NCI-H510A treated with DMSO at 0.1 percent for 48 hours (cell line): ENCODE measurements at regions not wholly inside any gene's neighbourhood (a gene's known extent, or its start where the extent isn't known, plus 50 kb on each side); places are given as distances from the start of the nearest gene placed in this dataset.

Experiments
- DNase-seq: peaks from one replicate; lab custom pipeline; 2025; lab: John Stamatoyannopoulos, UW

DNA sequence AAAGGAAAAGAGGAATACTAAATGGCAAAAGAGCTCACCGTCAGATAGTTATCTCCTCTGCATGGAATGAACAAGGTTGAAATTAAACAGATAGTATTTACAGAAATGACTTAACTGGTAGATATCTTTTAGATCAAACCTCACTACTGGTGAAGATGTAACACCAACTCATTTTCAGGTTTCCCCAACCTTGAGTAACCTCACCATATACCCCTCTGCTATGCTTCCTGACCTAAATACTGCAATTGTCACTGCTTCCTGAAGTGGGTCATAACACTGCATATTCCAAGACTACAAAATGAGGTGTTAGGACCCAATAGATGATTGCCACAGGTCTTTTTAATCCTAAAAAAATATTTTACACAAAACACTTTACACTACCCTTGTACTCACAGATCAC, 76.3 kb upstream of the PLEKHA5 start:
- no peak for DNase-seq

DNA sequence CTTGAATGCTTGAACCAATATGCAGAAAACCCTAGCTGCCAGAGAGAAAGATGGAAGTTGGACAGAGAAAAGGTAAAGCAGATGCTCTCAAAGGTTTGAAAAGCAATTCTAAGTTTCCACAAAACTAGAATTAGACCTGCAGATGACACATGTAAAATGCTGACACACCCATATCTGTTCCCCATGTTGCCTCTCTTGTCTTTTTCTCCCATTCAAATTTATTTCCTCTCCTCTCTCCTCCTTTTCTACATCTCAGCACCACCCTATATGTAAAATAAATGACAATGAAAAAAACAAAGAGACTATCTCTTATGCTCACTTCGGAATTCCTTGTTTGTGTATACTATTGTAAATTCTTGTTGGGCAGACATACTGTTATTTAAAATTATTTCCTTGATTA, 75.5 kb upstream of the PLEKHA5 start:
- DNase-seq, result no peak

DNA sequence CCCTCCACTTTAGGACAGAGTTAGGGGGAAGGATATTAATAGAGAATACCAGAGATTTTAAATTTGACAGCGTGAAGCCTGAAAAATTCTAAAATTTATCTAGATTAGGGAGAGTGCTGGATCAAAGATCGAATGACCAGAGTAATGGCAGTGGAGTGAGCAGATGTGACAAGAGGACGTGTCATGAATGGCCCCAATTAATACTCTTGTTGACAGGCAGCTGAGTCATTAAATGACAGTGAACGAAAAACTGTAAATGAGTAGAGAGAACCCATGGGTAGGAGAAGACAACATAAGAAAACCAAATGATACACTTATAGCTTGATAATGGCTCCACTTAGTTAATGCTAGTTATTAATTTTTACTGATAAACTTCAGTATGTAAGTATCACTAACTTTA, 73.9 kb upstream of the PLEKHA5 start:
- DNase-seq, result no peak

DNA sequence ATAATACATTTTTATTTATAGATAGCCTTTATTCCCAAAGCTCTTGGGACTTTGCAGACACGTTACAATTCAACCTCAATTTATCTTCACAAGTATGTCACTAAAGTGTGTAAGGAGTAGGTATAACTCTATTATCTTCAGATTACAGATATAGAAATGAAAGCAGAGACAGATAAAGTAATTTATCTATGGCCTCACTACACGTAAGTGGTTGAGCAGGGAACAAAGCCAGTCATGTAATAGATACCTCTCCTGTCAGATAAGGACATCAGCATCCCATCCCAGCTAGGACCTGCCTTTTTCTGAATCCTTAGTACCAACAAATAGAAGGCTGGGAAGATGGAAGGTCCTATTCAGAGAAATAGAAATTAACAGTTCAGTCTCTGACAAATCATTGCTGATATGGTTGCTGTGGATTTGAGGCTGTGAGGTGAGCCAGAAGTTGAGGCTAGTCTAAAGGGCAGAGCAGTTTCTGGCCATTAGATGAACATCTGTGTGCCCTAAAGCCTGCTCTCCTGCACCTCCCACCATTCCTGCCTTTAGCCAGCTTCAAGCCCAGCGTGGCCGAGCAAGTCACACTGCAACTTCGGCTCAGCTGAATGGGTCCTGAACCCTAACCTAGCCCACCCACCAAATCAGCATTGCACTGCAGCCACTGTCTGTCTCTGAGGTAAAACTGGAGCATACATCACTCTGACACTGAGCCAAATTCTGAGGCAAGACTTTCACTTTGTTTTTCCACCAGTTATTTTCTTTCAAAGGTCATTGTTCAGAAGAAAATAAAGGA, 71.1 kb upstream of the PLEKHA5 start:
- DNase-seq, result no peak

DNA sequence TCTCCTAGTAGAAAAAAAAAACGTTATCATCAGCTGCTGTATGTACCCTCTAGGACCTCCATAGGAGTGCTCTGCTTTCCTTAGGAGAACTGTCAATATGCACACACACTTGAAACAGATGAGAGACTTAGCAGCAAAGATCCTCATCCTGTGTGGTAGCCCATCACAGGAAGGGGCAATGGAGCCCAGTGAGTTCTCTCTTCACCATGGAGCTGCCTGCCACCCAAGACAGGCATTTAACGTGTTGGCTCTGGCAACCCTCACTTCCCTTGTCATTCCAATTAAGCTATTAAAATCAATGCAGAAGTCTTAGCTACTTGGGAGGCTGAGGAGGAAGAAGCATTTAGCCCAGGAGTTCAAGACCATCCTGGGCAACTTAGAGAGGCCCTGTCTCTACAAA, 64.8 kb upstream of the PLEKHA5 start:
- no peak for DNase-seq

DNA sequence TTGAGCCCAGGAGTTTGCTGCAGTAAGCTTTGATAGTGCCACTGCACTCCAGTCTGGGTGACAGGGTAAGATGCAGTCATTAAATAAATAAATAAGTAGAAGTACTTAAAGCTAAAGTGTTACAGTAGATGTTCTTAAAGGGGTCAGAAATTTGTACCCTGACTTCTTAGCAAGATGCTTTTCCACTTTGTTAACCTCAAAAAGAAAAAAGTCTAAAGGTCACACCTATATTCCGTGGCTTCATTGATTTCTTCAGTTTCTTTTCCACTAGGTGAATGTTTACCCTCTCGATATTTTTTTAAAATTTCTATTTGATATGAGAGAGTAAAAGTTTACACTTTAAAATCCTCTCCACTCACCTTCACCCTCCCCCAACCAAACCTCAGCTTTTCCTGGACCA, 64.3 kb upstream of the PLEKHA5 start:
- DNase-seq, result no peak

DNA sequence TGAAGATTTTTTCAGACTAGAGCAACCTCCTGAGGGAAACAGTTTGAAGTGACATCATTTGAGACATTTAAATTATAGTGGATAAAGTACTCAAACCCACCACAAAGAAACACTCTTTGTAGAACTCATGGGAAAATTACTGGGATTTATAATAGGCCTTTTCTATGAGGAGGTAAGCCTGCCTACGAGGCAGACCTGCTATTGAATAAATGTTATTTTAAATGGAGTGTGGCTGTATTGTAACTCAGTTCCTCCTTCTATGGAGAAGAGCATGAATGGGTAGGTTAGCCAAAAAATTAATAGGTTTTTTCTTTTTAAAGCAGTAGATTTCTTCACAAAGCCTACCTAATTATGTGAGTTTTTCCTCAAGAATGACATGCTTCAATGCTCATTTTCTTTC, 63.7 kb upstream of the PLEKHA5 start:
- no peak for DNase-seq

DNA sequence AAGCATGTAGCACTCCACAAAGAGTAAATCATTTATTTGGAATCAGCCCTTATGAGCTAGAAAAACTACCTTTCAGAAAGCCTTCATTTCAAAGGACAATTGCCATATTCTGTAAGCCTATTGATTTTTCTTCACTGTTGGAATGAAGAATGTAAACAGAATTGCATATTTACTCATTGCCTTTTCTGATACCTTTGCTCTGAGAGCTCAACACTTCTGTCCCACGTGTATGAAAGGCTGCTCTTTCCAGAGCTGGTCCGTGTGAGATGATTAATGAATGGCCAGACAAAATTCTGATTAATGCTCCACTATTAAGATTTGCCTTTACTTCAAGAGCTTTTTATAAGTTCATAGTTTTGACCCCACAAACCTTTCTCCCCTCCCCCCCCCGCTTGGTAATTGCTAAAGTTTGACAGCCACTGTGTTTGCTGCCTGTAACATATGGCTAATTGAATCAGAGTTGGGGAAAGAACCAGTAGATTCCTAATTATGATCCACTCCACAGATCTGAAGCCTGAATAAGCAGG, 63.0 kb upstream of the PLEKHA5 start:
- no peak for DNase-seq

DNA sequence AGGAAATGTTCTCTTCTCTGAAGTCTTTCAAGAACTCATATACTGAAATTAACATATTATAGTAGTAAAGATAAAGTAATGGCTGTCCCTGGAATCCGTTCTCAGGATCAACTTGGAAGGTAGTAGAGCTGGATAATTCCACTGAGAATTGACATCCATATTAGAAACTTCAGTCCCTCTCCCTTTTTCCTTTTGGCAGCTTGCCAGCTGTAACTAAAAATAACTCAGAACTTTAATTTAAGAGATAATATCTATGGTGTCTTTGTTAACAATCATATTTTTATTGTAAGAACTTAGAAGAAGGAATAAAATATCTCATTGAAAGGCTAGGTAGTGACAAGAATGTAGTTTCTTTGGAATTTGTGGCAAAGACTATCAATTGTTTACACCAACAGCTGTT, 61.4 kb upstream of the PLEKHA5 start:
- DNase-seq, result no peak

DNA sequence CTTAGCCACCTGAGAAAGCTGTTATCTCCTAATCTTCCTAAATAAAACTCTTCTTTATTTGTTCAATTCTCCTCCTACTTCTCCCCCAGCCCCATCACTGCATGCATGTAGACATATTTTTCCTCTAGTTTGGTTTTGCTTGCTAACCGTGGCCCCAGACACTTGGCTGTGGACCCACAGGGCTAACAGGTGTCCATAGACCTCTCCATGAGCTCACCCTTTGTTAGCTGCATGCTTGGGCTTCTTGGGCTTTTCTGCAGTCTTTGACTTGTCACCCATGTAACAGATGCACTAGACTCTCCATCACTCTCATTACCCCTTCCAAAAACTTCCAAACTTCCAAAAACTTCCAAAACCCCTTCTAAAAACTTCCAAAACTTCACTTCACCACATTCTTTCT, 59.2 kb upstream of the PLEKHA5 start:
- DNase-seq, result no peak

DNA sequence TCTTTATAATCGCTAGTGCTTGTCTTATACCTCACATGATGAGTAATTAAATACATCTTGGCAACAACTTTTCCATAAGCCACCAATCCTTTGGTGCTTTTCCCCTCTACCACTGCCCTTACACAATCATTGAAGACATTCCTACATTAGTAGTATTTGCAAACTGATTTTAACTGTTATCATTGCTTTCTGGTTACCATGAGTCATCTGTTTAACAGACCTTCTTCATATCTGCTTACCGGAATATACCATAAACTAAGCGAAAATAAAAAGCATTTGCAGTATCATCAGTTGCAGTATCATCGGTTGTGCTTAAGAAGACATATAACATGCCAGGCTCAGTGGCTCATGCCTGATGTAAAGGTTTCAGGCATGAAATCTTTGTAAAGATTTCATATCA, 54.8 kb upstream of the PLEKHA5 start:
- no peak for DNase-seq

DNA sequence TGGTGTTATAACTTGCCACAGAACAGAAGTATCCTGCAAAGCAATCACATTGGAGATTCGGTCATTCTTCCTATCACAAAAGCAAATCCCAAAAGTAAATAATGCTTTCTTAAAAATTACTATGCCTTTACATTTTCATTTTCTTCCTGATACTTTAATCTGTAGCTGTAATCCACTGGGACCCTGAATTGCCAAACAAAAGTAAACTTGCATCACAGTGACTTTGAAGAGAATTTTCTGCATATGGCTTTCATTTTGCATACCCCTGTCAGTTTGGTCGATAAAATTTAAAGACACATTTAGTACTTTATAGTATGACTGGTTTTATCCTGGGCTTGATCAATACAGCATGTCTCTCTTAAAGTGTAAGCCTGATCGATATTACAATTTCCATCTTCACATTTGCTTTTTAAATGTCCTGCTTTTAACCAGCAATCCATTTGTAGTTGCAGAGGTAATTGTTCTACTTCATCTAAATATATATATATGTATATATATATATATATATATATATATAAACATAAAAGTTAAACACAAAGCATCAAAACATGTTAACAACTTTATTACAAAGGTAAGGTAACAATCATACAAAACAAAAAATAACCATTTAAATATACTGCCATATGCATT, 53.7 kb upstream of the PLEKHA5 start:
- DNase-seq, result no peak
